DMS 273 treated with DMSO at 0.1 percent for 48 hours (cell line): ENCODE measurements at regions not wholly inside any gene's neighbourhood (a gene's known extent, or its start where the extent isn't known, plus 50 kb on each side); places are given as distances from the start of the nearest gene placed in this dataset.
"Not testable (repeated sequence)": the region's sequence is repeated elsewhere in the genome, so short reads cannot be mapped to it uniquely, and the experiment has no call there.

ENCODE experiments used
- DNase-seq: peaks from one replicate; lab custom pipeline; 2025; lab: John Stamatoyannopoulos, UW

GRCh38 chr1:189992856-189993255, 484.8 kb downstream of the BRINP3 start:
- no peak for DNase-seq

- no peak for DNase-seq
These were observed 477.2 kb downstream of the BRINP3 start for GRCh38 chr1:190000365-190000872.

DNA sequence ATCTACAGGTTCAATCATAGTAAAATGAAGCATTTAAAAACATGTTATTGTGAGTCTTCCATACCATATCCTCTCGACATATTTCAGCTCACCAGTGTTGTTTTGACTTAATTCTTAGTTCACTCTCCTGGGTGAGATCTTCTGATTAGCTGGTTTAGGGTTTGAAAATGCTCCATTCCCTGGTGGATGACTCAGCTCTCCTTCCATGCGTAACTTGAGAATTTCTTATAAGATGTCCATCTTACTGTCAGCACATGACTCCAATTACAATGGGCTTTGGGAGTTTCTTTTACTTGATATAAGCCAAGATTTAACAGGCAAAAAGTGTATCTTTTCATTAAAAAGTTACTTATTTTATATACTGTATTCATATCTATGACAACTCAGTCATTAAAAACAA, 476.5 kb downstream of the BRINP3 start:
- no peak for DNase-seq

DNA sequence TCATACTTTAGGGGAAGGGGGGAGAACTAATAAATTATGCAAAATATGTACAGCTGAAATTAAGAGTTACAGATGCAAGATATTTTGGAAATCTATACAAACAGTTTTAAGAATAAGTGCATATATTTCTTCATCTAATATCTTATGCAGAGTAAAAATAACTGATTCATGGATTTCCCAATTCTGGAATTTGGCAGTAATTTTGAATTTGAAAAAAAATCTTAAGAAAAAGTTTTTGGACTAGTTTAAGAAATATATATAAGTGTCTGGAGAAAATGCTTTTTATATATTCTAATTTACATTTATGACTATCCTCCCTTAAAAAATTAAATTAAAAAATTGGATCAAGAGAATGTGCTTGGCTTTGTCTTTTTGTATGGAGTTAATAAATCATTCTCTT, 474.3 kb downstream of the BRINP3 start:
- no peak for DNase-seq

GRCh38 chr1:190011585-190011984, 466.1 kb downstream of the BRINP3 start:
- no peak for DNase-seq

DNA sequence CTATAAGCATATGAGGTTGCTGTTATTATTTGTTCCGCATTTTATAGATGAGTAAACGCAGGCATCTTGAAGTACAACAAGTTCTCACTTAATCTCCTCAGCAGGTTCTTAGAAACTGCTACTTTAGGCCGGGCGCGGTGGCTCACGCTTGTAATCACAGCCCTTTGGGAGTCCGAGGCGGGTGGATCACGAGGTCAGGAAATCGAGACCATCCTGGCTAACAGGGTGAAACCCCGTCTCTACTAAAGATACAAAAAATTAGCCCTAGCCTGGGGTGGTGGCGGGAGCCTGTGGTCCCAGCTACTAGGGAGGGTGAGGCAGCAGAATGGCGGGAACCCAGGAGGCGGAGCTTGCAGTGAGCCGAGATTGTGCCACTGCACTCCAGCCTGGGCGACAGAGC, 458.5 kb downstream of the BRINP3 start:
- DNase-seq, result not testable (repeated sequence)

DNA sequence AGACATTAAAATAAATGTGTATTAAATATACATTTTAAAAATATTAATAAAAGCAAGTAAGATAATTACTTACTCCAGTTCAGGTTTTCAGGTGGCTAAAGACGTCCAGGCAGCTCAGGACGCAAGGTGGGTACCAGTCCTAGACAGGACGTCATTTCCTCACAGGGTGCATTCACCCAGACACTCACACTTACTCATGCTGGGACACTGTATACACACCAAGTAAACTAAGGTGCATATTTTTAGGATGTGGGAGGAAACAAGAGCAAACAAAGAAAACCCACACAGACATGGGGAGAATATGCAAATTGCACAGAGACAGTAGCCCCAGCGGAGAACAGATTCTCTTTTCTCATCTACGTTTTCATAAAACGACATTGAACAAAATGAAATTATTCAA, 457.9 kb downstream of the BRINP3 start:
- DNase-seq, result no peak

GRCh38 chr1:190022709-190023108, 455.0 kb downstream of the BRINP3 start:
- DNase-seq, result no peak

- no peak for DNase-seq
These were observed 448.2 kb downstream of the BRINP3 start for GRCh38 chr1:190029441-190029840.

- no peak for DNase-seq
These were observed 434.0 kb downstream of the BRINP3 start for GRCh38 chr1:190043655-190044054.

DNA sequence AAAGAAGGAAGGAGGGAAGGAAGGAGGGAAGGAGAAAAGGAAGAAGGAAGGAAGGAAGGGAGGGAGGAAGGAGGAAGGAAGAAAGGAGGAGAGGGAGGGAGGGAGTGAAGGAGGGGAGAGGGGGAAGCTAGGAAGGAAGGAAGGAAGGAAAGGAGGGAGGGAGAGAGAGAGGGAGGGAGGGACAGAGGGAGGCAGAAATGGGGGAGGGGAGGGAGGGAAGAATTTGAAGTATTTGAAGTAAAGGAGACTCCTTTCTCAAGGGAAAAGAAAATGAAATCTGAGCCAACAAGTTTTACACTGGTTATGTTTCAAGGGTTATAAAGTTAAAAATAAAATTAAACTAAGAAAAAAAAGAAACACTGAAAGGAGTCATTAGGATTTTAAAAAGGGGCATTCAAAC, 431.4 kb downstream of the BRINP3 start:
- DNase-seq, result no peak
